HuH-7 (cell line): ENCODE measurements at regions not wholly inside any gene's neighbourhood (a gene's known extent, or its start where the extent isn't known, plus 50 kb on each side); places are given as distances from the start of the nearest gene placed in this dataset.
"Not testable (repeated sequence)": the region's sequence is repeated elsewhere in the genome, so short reads cannot be mapped to it uniquely, and the experiment has no call there.

Experiments
- DNase-seq: peaks from one replicate; pipeline ENCODE4 v3.0.0; 2011; ENCODE audit warnings: low spot score

DNA sequence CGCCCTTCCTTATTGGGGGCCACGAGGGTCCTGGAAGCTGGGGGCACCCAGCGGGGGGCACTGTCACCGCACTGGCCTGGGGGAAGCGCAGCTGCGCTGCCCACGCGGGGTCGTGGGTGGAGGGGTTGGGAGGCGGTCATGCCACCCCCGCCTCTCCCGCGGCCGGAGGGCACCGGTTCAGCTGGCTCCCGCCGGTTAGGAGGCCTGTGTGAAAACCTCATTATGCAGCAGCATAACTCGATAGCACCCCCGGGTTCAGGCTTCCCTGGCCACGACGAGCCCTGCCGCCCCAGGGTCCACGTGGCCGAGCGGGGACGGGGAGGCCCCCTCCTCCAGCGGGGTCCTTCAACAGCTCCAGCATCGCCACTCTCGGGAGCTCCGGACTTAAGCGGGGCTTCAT lies 91.2 kb upstream of the ERCC6L2 start:
- no peak for DNase-seq

DNA sequence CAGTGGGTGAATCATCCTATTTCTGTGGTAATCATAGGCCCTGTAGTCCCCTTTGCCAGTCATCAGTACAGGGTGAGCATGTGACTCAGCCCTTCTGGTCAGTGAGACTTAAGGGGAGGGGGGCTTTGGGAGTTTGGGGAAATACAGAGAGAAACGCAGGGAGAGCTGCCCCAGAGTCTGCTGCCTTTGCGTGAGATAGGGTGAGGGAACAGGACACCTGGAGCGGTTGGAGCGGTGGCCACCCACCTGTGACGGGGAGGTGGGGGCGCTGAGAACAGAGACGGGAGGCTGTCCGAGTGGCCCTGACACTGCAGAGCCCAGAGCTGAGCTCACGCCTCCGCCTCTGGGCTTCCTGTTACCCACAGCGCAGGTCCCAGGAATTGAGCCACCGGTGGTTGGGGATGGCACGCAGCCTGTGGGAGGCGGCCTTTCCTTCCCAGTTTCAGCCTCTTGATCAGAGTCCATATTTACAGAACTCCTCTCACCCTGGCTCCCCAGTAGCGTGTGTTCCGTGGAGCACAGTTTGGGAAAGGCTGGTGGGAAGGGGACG lies 92.0 kb upstream of the ERCC6L2 start:
- DNase-seq, result no peak

GRCh38 chr9:95780751-95781150 lies 94.7 kb upstream of the ERCC6L2 start:
- DNase-seq, result no peak

- DNase-seq, result no peak
Observed at GRCh38 chr9:95780121-95780520, 95.4 kb upstream of the ERCC6L2 start.

- DNase-seq, result not testable (repeated sequence)
Observed at GRCh38 chr9:95779597-95779996, 95.9 kb upstream of the ERCC6L2 start.

DNA sequence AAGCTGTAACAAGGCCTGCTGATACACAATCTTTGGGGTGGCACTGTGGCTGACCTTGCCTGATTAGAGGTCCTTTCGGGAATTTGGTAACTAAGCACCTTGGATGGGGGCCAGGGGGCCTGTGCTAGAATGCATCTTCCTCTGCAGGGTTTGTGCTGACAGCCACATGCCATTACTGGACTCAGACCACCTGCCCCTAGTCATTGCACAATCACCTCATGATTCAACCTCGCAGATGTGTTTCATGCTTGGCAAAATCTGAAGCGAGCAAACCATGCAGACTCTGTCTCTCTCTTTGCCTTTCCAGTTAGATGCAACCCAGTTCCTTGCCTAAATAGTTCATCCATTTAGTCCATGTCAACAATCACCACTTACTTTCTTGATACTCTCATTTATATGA lies 96.5 kb upstream of the ERCC6L2 start:
- no peak for DNase-seq

DNA sequence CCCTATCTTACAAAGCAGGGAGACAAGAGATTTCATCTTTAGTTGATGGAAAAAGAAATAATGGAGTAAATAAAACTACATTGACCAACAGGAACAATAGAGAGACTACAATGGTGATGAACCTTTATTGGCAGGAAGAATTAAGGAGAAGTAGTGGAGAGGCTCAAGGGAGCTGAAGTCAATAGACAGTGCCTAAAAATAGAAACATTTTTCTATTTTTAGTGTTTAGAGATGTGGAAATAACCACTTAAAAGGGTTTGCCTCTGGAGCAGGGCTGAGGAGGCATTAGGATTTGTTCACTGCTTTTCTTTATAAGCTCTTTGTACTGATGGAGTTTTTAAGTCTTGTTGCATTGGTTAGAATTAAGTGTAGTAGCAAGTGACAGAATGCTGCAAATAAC lies 98.4 kb upstream of the ERCC6L2 start:
- DNase-seq, result no peak

DNA sequence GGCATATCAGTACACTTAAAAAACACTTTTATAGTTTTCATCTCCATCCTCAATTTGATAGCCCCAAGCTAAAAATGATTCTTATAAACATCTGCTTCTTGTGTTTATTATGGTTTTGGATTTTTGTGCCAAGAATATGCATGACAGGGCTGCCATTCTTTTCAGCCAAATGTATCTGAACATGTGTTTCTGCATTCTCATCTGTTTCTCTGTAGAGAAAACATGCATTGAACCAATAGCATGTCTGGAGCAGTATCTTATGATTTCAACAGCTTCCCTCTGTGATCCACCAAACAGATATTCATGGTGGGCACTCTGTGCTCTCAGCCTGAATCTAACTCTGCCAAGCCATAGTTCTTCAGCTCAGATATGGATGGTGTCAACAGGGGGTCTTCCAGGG lies 99.3 kb upstream of the ERCC6L2 start:
- DNase-seq, result no peak

GRCh38 chr9:95775191-95775590 lies 100.3 kb upstream of the ERCC6L2 start:
- DNase-seq, result no peak

DNA sequence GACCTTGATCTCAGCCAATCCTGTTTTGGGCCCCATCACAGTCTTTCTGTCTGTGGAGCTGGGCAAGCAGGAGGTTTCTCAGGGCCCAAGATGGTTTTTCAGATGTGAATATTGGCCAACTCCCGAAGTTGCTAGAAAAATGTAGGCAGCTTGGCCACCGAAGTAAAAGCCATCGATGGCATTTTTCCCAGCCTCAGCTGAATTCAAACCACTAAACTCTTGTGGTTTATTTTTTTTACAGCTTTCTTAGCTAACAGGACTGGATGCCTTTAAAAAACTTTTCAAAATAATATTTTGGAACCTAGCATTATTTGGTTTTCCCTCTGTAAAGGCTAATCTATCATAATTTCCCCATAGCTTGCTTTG lies 102.5 kb upstream of the ERCC6L2 start:
- no peak for DNase-seq

GRCh38 chr9:95772320-95773052 lies 103.0 kb upstream of the ERCC6L2 start:
- peak; percentile 57 for DNase-seq

GRCh38 chr9:95771556-95772246 lies 103.8 kb upstream of the ERCC6L2 start:
- DNase-seq, result peak; percentile 50

- no peak for DNase-seq
Observed at GRCh38 chr9:95770653-95771131, 104.8 kb upstream of the ERCC6L2 start.

- DNase-seq, result no peak
Observed at GRCh38 chr9:95769909-95770433, 105.5 kb upstream of the ERCC6L2 start.

- no peak for DNase-seq
Observed at GRCh38 chr9:95769473-95769872, 106.0 kb upstream of the ERCC6L2 start.

DNA sequence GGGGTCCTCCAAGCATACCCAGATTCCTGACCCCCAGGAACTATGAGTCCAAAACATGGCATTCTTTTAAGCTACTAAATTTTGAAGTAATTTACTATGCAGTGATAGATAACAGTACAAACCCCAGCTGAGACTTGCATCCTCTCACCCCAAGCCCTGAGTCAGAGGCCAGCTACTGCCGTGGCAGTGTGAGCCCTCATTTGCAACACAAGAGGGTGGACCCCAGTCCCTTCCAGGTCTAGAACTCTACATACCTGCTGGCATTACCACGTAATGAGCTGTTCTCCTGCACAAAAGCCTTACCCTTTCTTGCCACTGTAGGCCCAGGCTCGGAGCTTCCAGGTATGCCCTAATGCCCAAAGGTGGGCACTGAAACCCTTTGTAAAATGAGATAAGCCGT lies 108.6 kb upstream of the ERCC6L2 start:
- DNase-seq, result no peak

DNA sequence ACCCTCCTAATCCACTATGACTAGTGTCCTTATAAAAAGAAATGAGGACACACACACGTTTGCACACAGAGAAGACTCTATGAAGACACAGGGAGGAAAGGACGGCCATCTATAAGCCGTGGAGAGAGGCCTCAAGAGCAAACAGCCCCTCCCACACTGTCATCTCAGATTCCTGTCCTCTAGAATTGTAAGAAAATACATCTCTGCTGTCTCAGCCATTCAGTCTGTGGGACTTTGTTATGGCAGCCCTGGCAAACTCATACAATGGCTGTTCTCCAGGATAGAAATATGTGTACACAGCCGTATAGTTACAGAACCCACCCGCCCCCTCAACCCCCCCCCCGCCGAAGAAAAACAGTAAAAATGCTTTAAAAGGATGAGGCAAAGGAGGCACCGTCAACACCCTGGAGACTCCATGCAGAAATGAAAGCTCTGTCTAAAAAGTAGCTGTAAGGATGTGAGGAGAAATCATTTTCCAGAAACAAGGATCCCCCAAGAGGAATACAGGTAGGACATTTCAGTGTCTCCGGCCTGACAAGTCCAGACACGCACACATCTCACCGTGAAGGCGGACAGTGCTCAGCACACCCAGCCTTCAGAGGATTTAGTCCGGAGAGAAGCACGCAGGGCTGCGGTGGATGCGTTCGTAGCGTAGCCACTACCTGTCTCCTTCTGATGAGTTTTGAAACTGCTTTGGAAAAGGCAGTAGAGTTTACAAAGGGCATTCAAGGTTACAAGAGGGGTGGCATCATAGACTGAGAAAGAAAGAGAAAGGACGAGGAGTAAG lies 110.8 kb upstream of the ERCC6L2 start:
- no peak for DNase-seq

DNA sequence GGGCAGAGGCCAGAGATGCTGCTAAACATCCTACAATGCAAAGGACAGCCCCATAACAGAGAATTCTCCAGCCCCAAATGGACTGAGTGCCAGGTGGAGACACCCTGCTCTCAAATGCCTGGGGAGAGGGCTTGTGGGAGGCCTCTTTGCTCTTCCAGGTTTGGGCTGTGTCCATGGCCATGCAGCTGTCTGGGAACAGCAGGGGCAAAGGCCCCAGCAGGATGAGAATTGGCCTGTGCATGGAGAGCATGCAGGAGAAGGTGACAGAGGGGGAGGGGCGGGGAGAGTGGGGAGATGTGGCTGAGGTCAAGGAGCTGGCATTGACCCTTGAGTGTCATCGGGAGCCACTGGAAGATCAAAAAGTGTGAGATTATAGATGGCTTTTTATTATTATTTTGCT lies 111.5 kb upstream of the ERCC6L2 start:
- no peak for DNase-seq

DNA sequence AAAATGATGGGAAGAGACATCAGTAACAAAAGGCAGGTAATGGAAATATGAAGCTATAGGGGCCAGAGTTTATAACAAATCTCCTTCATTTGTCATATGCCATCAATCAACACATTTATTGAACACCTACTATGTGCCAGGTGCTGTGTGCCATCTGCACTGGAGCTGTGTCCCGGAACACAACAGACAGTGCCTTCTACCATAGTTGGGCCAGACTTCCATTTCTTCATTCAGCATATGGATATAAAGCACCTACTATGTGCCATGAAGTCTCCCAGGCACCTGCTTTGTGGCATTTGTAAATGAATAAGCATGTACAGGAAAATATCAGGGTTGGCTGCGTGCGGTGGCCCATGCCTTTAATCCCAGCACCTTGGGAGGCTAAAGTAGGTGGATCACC lies 112.5 kb upstream of the ERCC6L2 start:
- no peak for DNase-seq

DNA sequence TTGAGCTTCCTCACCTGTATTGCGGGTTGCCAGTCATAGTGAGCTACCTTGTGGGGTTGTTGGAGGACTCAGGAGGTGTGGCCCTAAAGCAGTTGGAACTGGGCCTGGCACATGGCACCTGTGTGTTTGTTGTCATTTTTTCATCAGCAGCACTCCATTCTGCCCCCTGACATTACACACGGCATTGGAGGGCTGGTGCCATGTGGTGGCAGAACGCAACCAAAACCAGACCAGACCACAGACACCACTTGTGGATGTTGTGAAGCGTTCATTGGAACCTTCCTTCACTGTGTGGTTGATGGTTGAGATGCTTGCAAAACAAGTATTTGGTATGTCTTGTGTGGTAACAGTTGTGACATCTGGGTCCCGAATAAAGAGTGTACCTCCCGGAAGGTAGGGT lies 113.2 kb upstream of the ERCC6L2 start:
- no peak for DNase-seq

GRCh38 chr9:95760791-95761190 lies 114.7 kb upstream of the ERCC6L2 start:
- DNase-seq, result no peak

- no peak for DNase-seq
Observed at GRCh38 chr9:95757439-95757838, 118.1 kb upstream of the ERCC6L2 start.
